RWPE1 (cell line): ENCODE measurements at regions not wholly inside any gene's neighbourhood (a gene's known extent, or its start where the extent isn't known, plus 50 kb on each side); places are given as distances from the start of the nearest gene placed in this dataset.

ENCODE experiments used
- CTCF ChIA-PET: fragments of 350-600 bp; sonication (Branson Sonifier 250); formaldehyde crosslinking; extraction: SDS; loops from one replicate; lab custom pipeline; 2021; lab: Yijun Ruan, JAX
- POLR2A ChIA-PET: fragments of 400-600 bp; formaldehyde crosslinking; extraction: SDS; loops from one replicate; lab custom pipeline; 2020; ENCODE audit warnings: antibody characterized with exemption; ENCODE audit not compliant: low non-redundant PET; lab: Yijun Ruan, JAX
- DNase-seq: peaks from one replicate; pipeline ENCODE4 v3.0.0; 2012; ENCODE audit warnings: low spot score
- H3K27ac ChIP-seq: fragments of 450-650 bp; 2 replicates; pipeline ENCODE4 v1.5.1; 2017
- CTCF ChIP-seq: fragments of 450-650 bp; conservative IDR thresholded peaks from 2 replicates; pipeline ENCODE4 v1.5.1; 2017; ENCODE audit warnings: low read depth, mild to moderate bottlenecking

GRCh38 chr22:49427341-49427740 lies 400.3 kb downstream of the BRD1 start:
- no peak overlapping the region for H3K27ac ChIP-seq
- TF ChIP-seq CTCF: no peak
- POLR2A ChIA-PET: no interaction called here
- DNase-seq: no peak
- CTCF ChIA-PET: no interaction called here

- TF ChIP-seq CTCF: no peak
- ChIA-PET POLR2A (no interaction called here), CTCF (no interaction called here)
- no peak for DNase-seq
- no peak overlapping the region for H3K27ac ChIP-seq
Measured at GRCh38 chr22:49426618-49427266, 400.9 kb downstream of the BRD1 start.

- H3K27ac ChIP-seq: no peak overlapping the region
- ChIA-PET CTCF (interaction anchor here (0.5 kb wide), 1 partner anchor 79 kb away, joined by 3 read pairs; no protein-coding TSS in a partner anchor), POLR2A (no interaction called here)
- no peak for DNase-seq
- TF ChIP-seq CTCF: no peak
Measured at GRCh38 chr22:49426098-49426497, 401.6 kb downstream of the BRD1 start.

- ChIA-PET CTCF (interaction anchor here (0.5 kb wide), 1 partner anchor 79 kb away, joined by 3 read pairs; no protein-coding TSS in a partner anchor), POLR2A (no interaction called here)
- TF ChIP-seq CTCF: no peak
- no peak overlapping the region for H3K27ac ChIP-seq
- DNase-seq: no peak
Measured at GRCh38 chr22:49425356-49425755, 402.3 kb downstream of the BRD1 start.

GRCh38 chr22:49424893-49425270 lies 402.8 kb downstream of the BRD1 start:
- DNase-seq: no peak
- no peak overlapping the region for H3K27ac ChIP-seq
- no peak for TF ChIP-seq CTCF
- POLR2A ChIA-PET: no interaction called here
- CTCF ChIA-PET: no interaction called here

- no peak overlapping the region for H3K27ac ChIP-seq
- no peak for TF ChIP-seq CTCF
- no peak for DNase-seq
- ChIA-PET POLR2A (no interaction called here), CTCF (no interaction called here)
Measured at GRCh38 chr22:49423125-49423650, 404.5 kb downstream of the BRD1 start.
